Liver (tissue), 8 donors: ENCODE measurements at regions not wholly inside any gene's neighbourhood (a gene's known extent, or its start where the extent isn't known, plus 50 kb on each side); places are given as distances from the start of the nearest gene placed in this dataset.

Experiments
- DNase-seq: peaks from one replicate; pipeline ENCODE4 v3.0.0-alpha.2; 2017; ENCODE audit warnings: low spot score
- H3K27ac ChIP-seq, 2 donors: one replicate each; pipeline ENCODE4 v1.7.0; 2013; ENCODE audit warnings: inconsistent platforms in 2 of 2, low read length in 2 of 2, control low read depth in 1 of 2, low read depth in 1 of 2, mild to moderate bottlenecking in 1 of 2
- H3K27me3 ChIP-seq, 4 donors: one replicate each; pipeline versions ENCODE4 v1.6.1 to v1.7.0; 2013; ENCODE audit warnings: low read length in 3 of 4, inconsistent platforms in 1 of 4, mild to moderate bottlenecking in 1 of 4, moderate library complexity in 1 of 4; ENCODE audit not compliant: control insufficient read depth in 4 of 4, insufficient read depth in 4 of 4
- H3K36me3 ChIP-seq, 4 donors: one replicate each; pipeline versions ENCODE4 v1.6.1 to v1.7.0; 2013; ENCODE audit warnings: low read length in 3 of 4, mild to moderate bottlenecking in 3 of 4, low read depth in 1 of 4, moderate library complexity in 1 of 4; ENCODE audit not compliant: control insufficient read depth in 4 of 4, insufficient read depth in 3 of 4
- H3K4me1 ChIP-seq, 4 donors: one replicate each; pipeline versions ENCODE4 v1.6.1 to v1.7.0; 2013; ENCODE audit warnings: low read length in 3 of 4, mild to moderate bottlenecking in 3 of 4, moderate library complexity in 1 of 4; ENCODE audit not compliant: control insufficient read depth in 4 of 4, insufficient read depth in 4 of 4
- H3K4me3 ChIP-seq, 3 donors: one replicate each; pipeline versions ENCODE4 v1.6.1 to v1.7.0; 2013; ENCODE audit warnings: low read length in 3 of 3, control low read depth in 1 of 3, low read depth in 1 of 3, mild to moderate bottlenecking in 1 of 3
- H3K9ac ChIP-seq, 2 donors: one replicate each; pipeline ENCODE4 v1.7.0; 2013; ENCODE audit warnings: low read length in 2 of 2, mild to moderate bottlenecking in 2 of 2, moderate library complexity in 2 of 2, control low read depth in 1 of 2, low read depth in 1 of 2
- H3K9me3 ChIP-seq, 4 donors: one replicate each; pipeline versions ENCODE4 v1.6.1 to v1.7.0; 2013; ENCODE audit warnings: low read length in 3 of 4; ENCODE audit not compliant: control insufficient read depth in 4 of 4
- ATF3 ChIP-seq: IDR thresholded peaks from 2 replicates; pipeline ENCODE4 v1.6.1; 2016; ENCODE audit warnings: antibody characterized with exemption
- CTCF ChIP-seq: fragments of 150-350 bp; IDR thresholded peaks from 2 replicates; pipeline ENCODE4 v1.5.1; 2017; ENCODE audit warnings: improper control_type of control experiment, low read depth, low read length; ENCODE audit not compliant: missing input control
- FOXA2 ChIP-seq: IDR thresholded peaks from 2 replicates; pipeline ENCODE4 v1.6.1; 2016; ENCODE audit warnings: antibody characterized with exemption
- HNF4A ChIP-seq, 2 donors: conservative IDR thresholded peaks; 2 replicates each; pipeline ENCODE4 v1.6.1; 2016; ENCODE audit warnings: antibody characterized with exemption in 2 of 2, mild to moderate bottlenecking in 2 of 2
- HNF4G ChIP-seq: IDR thresholded peaks from 2 replicates; pipeline ENCODE4 v1.6.1; 2016; ENCODE audit warnings: antibody characterized with exemption
- JUND ChIP-seq, 2 donors: IDR thresholded peaks; 2 replicates each; pipeline ENCODE4 v1.6.1; 2016; ENCODE audit warnings: antibody characterized with exemption in 2 of 2
- MAX ChIP-seq: IDR thresholded peaks from 2 replicates; pipeline ENCODE4 v1.6.1; 2016; ENCODE audit warnings: antibody characterized with exemption
- RAD21 ChIP-seq, 2 donors: IDR thresholded peaks; 2 replicates each; pipeline ENCODE4 v1.6.1; 2016; ENCODE audit warnings: antibody characterized with exemption in 2 of 2, mild to moderate bottlenecking in 2 of 2
- REST ChIP-seq: IDR thresholded peaks from 2 replicates; pipeline ENCODE4 v1.6.1; 2016; ENCODE audit warnings: antibody characterized with exemption, mild to moderate bottlenecking
- RXRA ChIP-seq, 2 donors: IDR thresholded peaks; 2 replicates each; pipeline ENCODE4 v1.6.1; 2017 to 2018; ENCODE audit warnings: antibody characterized with exemption in 2 of 2, mild to moderate bottlenecking in 1 of 2
- SP1 ChIP-seq: IDR thresholded peaks from 2 replicates; pipeline ENCODE4 v1.6.1; 2018; ENCODE audit warnings: antibody characterized with exemption, mild to moderate bottlenecking
- TAF1 ChIP-seq: conservative IDR thresholded peaks from 2 replicates; pipeline ENCODE4 v1.6.1; 2016; ENCODE audit warnings: antibody characterized with exemption, mild to moderate bottlenecking
- YY1 ChIP-seq: IDR thresholded peaks from 2 replicates; pipeline ENCODE4 v1.6.1; 2016; ENCODE audit warnings: antibody characterized with exemption, mild to moderate bottlenecking
- ZBTB33 ChIP-seq: IDR thresholded peaks from 2 replicates; pipeline ENCODE4 v1.6.1; 2016; ENCODE audit warnings: antibody characterized with exemption
- WGBS: extraction: QIAGEN DNeasy Blood & Tissue Kit; methylation state at CpG from one replicate; pipeline ENCODE4 v1.1.7; 2013; 5-methylcytosine and 5-hydroxymethylcytosine counted together
- donor health status: healthy.
- donor health status: healthy.
- donor health status: healthy.
- donor health status: healthy.
- donor health status: healthy.

- no peak for TF ChIP-seq REST
- TF ChIP-seq MAX, result peak; percentile 2
- TF ChIP-seq JUND (IDR thresholded peaks at IDR 0.05), result no peak
- TF ChIP-seq ATF3, result no peak
- TF ChIP-seq SP1, result peak; percentile 47
- no peak for TF ChIP-seq HNF4G
Observed at GRCh38 chr6:63475707-63476106, 96.6 kb upstream of the LOC128125822 start (continued).

GRCh38 chr6:63476302-63476701 is 96.0 kb upstream of the LOC128125822 start:
- Histone ChIP-seq H3K4me1 (peaks cover 3 to 20% (median 11%) of the 10 kb centered on the region in 4 donors), H3K27ac (peak overlapping the region; percentile 78 to 82), H3K9me3 (no peaks in the 10 kb centered on the region), H3K4me3 (no peak overlapping the region), H3K27me3 (no peaks in the 10 kb centered on the region), H3K9ac (peak overlapping the region in 1 of 2 donors; percentile 65), H3K36me3 (no peaks in the 10 kb centered on the region)
- WGBS, result 42% methylated on average over 3 of the region's 3 CpGs
- DNase-seq, result no peak
- TF ChIP-seq FOXA2 (no peak), YY1 (peak; percentile 35), RAD21 (IDR thresholded peaks at IDR 0.05) (peak; percentile 19 to 62), TAF1 (peak; percentile 39), HNF4A (conservative IDR thresholded peaks at IDR 0.05) (peak in 1 of 2 donors; percentile 31), CTCF (peak; percentile 30)

- peaks cover 3 to 20% (median 11%) of the 10 kb centered on the region in 4 donors for H3K4me1 ChIP-seq
- no peaks in the 10 kb centered on the region for H3K36me3 ChIP-seq
- DNase-seq, result no peak
- no peak overlapping the region for H3K4me3 ChIP-seq
- 92% methylated on average over 6 of the region's 6 CpGs for WGBS
- H3K27me3 ChIP-seq, result no peaks in the 10 kb centered on the region
- H3K27ac ChIP-seq, result no peak overlapping the region
- no peaks in the 10 kb centered on the region for H3K9me3 ChIP-seq
- no peak overlapping the region for H3K9ac ChIP-seq
- TF ChIP-seq JUND (IDR thresholded peaks at IDR 0.05) (peak; percentile 86 to 95), RXRA (IDR thresholded peaks at IDR 0.05) (peak in 1 of 2 donors; percentile 14), SP1 (no peak), TAF1 (no peak), CTCF (no peak), RAD21 (IDR thresholded peaks at IDR 0.05) (peak in 1 of 2 donors; percentile 14), ATF3 (peak; percentile 69), ZBTB33 (no peak), REST (no peak), YY1 (no peak)
Observed at GRCh38 chr6:63477422-63478040, 94.7 kb upstream of the LOC128125822 start.
